Activated T-cell treated with anti-CD3 and anti-CD28 coated beads for 4 hours (primary cell): ENCODE measurements at regions not wholly inside any gene's neighbourhood (a gene's known extent, or its start where the extent isn't known, plus 50 kb on each side); places are given as distances from the start of the nearest gene placed in this dataset.
"Not testable (repeated sequence)": the region's sequence is repeated elsewhere in the genome, so short reads cannot be mapped to it uniquely, and the experiment has no call there.

Experiments used
- DNase-seq: peaks from one replicate; pipeline ENCODE4 v3.0.0-alpha.2; 2020

- no peak for DNase-seq
Measured at GRCh38 chr7:142523821-142524460, 225.3 kb upstream of the PRSS1 start.

GRCh38 chr7:142522735-142523134, 226.5 kb upstream of the PRSS1 start:
- no peak for DNase-seq

- DNase-seq, result not testable (repeated sequence)
Measured at GRCh38 chr7:142520885-142521284, 228.4 kb upstream of the PRSS1 start.

GRCh38 chr7:142520455-142520854, 228.8 kb upstream of the PRSS1 start:
- DNase-seq, result not testable (repeated sequence)

- no peak for DNase-seq
Measured at GRCh38 chr7:142519079-142520078, 229.9 kb upstream of the PRSS1 start.

GRCh38 chr7:142516038-142516501, 233.2 kb upstream of the PRSS1 start:
- no peak for DNase-seq

- DNase-seq, result not testable (repeated sequence)
Measured at GRCh38 chr7:142514716-142515115, 234.6 kb upstream of the PRSS1 start.

- DNase-seq, result no peak
Measured at GRCh38 chr7:142513178-142513955, 235.9 kb upstream of the PRSS1 start.

- no peak for DNase-seq
Measured at GRCh38 chr7:142511801-142512200, 237.5 kb upstream of the PRSS1 start.

GRCh38 chr7:142511374-142511773, 237.9 kb upstream of the PRSS1 start:
- DNase-seq, result no peak

- DNase-seq, result not testable (repeated sequence)
Measured at GRCh38 chr7:142509235-142509634, 240.0 kb upstream of the PRSS1 start.

- no peak for DNase-seq
Measured at GRCh38 chr7:142508251-142508650, 241.0 kb upstream of the PRSS1 start.

GRCh38 chr7:142507799-142508198, 241.5 kb upstream of the PRSS1 start:
- no peak for DNase-seq

GRCh38 chr7:142507066-142507465, 242.2 kb upstream of the PRSS1 start:
- not testable (repeated sequence) for DNase-seq

GRCh38 chr7:142506601-142507000, 242.7 kb upstream of the PRSS1 start:
- no peak for DNase-seq

- DNase-seq, result not testable (repeated sequence)
Measured at GRCh38 chr7:142503949-142504348, 245.3 kb upstream of the PRSS1 start.

- DNase-seq, result no peak
Measured at GRCh38 chr7:142503036-142503435, 245.2 kb upstream of the PRSS58 start.

- DNase-seq, result no peak
Measured at GRCh38 chr7:142501434-142501833, 243.6 kb upstream of the PRSS58 start.

GRCh38 chr7:142500366-142500765, 242.5 kb upstream of the PRSS58 start:
- DNase-seq, result no peak

- no peak for DNase-seq
Measured at GRCh38 chr7:142499635-142500034, 241.8 kb upstream of the PRSS58 start.

- DNase-seq, result no peak
Measured at GRCh38 chr7:142498364-142498763, 240.5 kb upstream of the PRSS58 start.

- no peak for DNase-seq
Measured at GRCh38 chr7:142496545-142496991, 238.7 kb upstream of the PRSS58 start.

- DNase-seq, result not testable (repeated sequence)
Measured at GRCh38 chr7:142495879-142496278, 238.0 kb upstream of the PRSS58 start.
